ENCODE measurements at regions not wholly inside any gene's neighbourhood (a gene's known extent, or its start where the extent isn't known, plus 50 kb on each side); places are given as distances from the start of the nearest gene placed in this dataset.

DNA sequence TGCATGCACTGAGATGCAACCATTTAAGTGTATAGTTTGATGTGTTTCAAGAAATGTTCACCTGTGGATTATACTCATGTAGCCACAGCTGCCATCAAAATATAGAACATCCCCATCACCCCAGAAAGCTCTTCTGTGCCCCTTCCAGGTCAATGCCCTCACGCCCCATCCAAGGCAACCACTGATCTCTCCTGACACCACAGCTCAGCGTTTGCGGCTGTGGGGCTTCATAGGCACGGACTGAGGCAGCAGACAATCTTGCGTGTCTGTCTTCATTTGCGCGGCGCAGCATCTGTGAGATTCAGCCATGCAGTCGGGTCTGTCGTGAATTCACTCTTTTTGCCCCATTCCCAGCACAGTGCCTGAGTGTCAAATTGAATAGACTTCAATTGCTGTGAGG is 153.8 kb upstream of the UQCRFS1 start:
- no peak overlapping the region for H3K27ac ChIP-seq
- no peak overlapping the region for H3K4me3 ChIP-seq

DNA sequence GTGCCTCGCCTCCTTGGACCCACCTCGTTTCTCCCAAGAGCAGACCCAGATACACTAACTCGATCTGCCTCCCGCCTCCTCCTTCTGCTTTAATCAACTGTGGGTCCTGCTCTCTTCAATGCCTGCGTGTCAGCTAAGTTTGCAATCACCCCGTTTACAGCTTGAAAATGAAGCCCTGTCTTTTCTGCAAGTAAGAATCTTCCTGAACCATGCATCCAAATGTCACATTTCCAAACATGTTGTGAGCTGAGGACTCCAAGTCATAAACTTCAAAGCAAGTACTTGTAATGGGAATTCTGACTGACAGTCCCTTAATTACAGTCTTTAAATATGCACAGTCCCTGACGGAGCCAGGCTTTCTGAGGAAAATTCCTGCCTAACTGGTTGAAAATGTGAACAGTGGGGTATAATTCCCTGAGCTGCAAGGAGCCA is 154.9 kb upstream of the UQCRFS1 start:
- Histone ChIP-seq H3K27ac (no peak overlapping the region), H3K4me3 (no peak overlapping the region)

DNA sequence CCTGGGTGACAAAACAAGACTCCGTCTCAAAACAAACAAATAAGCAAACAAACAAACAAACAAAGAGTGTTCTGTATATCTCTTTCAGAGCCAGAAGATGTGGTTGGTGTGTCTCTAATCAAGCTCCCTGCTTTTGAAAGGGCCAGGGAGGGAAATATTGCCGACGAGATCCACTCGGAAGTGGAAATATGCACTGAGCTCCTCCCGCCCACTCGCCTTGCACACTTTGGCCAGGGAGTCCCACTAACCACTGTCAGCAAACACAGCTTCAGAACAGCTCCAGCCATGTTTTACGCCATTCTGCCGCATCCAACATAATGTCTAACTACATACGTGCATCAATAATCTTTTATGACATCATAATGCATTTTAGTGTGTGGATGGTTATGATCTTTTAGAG is 155.5 kb upstream of the VSTM2B start:
- Histone ChIP-seq H3K4me3 (no peak overlapping the region), H3K27ac (no peak overlapping the region)

DNA sequence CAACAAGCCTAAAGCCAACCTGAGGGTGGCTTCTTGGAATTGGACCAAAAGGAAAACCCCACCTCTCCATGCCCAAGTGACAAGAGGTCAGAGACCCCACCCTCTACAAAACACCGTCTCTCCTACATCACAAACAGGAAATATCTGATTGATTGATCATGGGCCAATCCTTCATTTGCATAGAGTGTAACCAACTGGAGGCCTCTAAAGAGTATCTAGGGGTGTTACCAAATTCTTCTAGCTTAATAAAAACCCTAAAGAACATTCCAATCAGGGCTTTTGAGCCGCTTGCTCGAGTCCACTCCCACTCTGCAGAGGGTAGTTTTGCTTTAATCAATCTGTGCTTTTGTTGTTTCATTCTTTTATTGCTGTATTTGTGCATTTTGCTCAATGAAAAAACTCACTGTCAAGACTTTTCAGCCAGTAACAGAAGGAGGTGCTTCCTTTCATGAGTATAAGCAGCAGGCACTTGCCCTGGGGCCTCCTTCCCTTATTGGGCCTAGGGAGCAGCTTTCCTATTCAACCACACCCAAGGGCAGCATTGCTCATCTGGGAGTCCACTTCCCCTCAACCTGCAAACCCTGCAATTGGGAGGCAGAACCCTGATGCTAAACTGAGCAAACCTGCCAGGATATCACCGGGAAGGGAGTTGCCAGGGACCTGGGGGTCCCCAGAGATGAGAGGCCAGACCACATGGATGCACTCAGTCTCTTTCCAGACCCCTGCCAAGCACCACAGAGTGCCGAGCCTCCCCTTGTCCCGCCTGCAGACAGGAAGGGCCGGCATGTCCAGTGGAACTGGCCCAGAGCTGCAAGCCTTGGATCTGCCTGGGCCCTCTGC is 154.3 kb upstream of the VSTM2B start:
- no peak overlapping the region for H3K27ac ChIP-seq
- no peak overlapping the region for H3K4me3 ChIP-seq

DNA sequence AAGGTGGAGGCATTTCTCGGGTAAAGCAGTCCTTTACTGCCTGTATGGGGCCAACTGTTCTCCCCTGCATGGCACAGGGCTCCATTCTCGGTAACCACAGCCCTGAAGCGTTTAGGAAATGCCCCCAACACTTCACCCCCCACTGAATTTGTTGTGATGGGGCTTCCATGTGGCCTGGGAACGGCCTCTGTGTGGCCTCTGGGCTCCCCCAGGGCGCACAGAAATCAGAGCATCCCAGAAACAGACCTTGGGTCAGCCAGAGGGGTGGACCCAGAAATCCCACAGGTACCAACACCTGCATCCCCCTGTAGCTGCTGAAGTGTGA is 153.7 kb upstream of the VSTM2B start:
- Histone ChIP-seq H3K27ac (no peak overlapping the region), H3K4me3 (no peak overlapping the region)

DNA sequence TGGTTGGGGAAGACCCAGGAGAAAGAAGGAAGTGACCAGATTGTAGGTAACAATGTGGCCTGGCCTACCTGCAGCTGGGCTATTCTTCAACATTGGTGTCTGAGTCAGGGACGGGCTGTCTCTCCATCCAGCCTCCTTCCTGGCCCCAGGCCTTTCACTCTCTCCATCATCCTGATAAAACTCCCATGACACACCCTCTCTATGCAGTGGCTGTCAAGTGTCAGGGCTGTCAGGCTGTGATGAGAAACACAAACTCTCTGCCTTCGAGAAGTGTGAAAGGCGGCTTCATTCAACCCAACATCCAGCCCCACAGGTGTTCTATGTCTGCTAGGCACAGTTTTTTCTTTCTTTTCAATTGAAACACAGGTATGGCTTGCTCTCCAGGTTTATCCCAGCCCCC is 153.3 kb upstream of the VSTM2B start:
- Histone ChIP-seq H3K27ac (no peak overlapping the region), H3K4me3 (no peak overlapping the region)

DNA sequence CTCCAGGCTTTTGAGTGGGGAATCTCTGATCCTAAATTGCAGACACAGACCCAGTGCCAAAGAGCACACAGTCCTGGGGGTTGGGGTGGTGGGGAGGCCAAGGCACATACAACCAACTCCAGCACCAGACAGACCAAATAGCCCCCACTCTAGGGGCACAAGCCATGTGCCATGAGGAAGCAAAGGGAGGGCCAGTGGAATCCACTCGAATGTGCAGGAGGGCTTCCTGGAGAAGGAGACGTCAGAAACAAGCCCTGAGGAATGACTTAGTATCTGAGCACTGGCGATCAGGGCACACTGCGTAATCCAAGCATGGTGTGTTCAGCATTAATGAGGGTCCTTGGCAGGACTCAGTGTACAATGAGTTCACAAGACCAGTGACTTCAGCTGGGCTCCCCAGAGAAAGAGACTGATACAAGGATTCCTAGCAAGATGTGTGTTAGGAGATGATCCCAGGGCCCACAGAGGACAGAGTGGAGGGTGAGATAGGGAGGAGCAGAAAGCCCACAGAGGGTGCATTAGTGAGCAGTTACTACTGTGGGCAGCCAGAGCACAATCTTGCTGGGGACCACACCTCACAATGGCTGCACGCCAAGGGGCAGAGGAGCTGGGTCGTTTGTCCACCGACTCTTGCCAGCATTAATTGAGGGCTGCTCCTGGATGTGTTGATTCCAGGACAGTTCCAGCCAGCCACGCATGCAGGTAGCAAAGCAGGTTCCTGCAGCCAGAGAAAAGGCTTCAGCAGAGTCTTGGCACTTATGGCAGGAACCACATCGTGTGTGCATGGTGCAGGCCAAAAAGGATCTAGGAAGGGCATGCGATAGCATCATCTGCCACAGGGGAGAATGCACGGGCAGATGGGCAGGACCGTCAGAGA is 152.6 kb upstream of the VSTM2B start:
- H3K27ac ChIP-seq = no peak overlapping the region
- no peak overlapping the region for H3K4me3 ChIP-seq

DNA sequence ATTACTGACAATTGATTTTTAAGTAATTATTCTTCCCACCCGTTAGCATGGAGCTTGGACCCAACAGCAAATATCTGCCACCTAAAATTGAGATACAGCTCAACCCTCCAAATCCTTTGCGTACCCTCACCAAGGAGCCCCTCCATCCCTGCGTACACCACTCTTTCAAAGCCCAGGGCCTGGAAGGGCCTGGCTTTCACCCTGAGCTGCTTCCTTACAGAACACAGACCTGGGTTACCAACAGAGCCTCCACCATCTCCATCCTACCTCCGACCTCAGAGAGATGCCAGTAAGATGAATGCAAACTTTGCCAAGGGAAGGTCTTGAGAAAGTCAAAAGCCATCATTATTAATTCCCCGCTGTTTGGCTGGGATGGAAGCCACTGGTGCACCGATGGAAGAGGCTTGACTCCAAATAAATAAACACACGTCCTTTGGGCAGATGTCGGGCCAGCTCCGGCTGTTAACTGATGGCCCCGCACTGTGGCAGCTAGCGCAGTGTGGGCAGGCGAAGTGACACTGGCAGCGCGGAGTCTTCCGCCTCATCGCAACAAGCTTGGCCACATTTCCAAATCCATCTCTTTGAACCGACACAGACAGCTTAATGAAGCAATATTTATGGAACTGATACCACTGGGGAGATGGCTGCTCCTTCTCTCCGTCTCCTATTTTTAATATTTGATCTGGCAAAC is 150.2 kb upstream of the VSTM2B start:
- no peak overlapping the region for H3K27ac ChIP-seq
- no peak overlapping the region for H3K4me3 ChIP-seq

DNA sequence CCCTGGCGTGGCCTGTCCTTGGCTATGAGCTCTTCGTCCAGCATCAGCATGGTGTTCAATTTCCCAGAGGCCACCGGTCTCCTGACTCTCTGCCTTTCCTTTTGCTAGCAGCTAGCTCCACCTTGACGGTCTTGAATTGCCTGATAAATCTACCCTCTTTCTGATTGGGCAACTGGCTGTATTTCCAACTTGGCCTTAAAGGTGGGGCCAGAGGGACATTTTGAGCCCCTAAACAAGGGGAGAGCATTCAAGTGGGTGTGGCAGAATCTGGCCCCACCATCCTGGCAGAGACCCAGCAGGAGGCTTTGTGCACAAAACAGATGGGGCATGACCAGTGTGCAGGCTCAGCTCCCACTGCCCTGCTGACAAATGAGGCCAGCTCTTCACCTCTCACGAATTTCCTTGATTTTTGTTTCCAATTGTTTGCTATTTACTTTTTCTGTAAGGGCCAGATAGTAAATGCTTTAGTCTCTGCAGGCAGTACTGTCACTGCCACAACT is 148.9 kb upstream of the VSTM2B start:
- H3K4me3 ChIP-seq = no peak overlapping the region
- H3K27ac ChIP-seq = no peak overlapping the region

DNA sequence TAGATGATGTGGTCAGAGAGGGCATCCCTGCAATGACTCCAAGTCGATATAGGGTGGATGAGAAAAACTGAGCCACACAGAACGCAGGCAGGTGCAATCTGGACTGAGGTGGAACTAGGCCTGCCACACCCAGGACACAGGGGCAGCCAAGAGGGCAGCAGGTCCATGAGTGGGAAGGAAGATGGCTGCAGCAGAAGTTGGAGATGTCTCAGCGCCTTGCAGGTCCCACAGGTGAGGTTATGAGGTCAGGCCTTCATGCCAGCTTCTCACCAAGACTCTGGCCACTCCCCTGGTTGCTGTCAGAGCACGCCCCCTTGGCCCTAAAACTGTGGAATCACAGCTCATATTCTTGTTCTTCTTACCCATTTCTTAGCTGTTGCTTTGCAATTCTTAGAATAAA is 147.7 kb upstream of the VSTM2B start:
- H3K4me3 ChIP-seq = no peak overlapping the region
- H3K27ac ChIP-seq = no peak overlapping the region

DNA sequence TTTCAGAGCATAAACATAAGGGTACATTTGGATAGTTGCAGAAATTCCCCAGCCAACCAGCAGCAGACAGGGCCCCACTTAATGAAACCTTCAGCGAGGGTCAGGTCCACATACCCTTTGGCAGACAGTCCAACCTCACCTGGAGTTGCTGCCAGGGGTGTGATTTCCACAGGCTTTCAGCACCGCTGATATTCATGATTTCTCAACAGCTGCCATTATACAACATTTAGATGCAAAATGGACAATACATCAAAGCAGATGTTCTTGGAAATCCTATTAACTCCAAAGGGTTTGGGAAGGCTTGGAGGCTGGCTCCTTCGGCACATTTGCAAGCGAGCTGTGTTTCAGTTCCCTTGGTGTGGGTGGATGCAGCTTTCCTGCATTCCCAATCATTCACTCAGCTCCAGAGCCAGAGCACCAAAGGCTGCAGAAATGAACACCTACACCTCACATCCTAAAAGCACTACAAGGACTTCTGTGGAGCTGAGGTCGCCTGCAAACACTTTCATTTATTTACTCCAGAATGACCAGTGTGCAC is 147.2 kb upstream of the VSTM2B start:
- Histone ChIP-seq H3K4me3 (no peak overlapping the region), H3K27ac (no peak overlapping the region)

DNA sequence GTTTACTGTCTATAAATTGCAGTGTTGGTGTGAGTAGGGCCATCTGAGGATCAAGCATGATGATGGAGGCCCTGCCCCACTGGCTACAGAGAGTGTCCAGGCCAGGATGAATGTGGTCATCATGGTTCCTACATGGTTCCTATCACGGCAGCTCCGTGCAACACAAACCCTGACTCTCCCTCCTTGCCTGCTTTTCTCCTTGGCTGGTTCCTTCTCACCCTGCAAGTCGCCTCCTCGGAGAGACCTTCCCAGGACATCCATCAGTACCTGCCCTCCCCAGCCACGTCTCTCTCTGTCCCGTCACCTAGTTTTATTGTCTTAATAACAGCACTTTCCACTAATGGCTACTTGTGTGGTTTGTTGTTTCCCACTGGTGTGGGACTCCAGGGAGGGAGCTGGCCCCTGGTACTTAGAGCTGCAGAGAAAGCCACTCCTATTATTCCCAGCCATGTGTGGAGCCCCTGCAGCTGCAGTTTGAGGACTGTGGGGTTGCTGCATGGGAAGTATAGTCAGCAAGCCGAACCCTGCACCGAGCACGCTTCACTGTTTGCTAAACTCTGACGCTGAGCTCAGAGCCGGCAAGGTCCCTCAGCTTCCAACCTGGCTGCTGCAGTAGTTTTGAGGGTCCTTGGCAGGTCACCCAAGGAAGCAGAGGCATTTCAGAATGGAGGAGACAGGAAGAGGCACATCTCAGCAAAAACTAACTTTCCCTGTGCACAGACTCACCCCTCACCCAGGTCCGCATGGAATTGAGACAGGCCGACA is 146.4 kb upstream of the VSTM2B start:
- Histone ChIP-seq H3K4me3 (no peak overlapping the region), H3K27ac (no peak overlapping the region)

DNA sequence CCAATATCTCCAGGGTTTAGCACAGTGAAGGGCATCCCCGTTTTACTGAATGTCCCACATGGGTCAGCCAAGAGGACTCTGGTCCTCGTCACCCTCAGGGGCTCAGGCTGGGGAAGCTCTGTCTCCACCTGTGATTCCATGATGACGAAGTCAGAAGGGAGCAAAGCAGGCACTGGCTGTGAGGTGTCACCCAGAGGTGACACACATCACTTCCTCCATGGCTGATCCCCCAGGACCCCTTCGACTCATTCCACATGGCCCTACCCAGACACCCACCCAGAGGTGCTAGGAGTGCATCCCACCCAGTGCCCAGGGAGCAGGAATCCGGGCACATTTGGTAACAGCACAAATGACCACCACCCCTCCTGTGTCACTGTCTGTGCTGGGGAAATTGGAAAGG is 145.2 kb upstream of the VSTM2B start:
- Histone ChIP-seq H3K27ac (no peak overlapping the region), H3K4me3 (no peak overlapping the region)

DNA sequence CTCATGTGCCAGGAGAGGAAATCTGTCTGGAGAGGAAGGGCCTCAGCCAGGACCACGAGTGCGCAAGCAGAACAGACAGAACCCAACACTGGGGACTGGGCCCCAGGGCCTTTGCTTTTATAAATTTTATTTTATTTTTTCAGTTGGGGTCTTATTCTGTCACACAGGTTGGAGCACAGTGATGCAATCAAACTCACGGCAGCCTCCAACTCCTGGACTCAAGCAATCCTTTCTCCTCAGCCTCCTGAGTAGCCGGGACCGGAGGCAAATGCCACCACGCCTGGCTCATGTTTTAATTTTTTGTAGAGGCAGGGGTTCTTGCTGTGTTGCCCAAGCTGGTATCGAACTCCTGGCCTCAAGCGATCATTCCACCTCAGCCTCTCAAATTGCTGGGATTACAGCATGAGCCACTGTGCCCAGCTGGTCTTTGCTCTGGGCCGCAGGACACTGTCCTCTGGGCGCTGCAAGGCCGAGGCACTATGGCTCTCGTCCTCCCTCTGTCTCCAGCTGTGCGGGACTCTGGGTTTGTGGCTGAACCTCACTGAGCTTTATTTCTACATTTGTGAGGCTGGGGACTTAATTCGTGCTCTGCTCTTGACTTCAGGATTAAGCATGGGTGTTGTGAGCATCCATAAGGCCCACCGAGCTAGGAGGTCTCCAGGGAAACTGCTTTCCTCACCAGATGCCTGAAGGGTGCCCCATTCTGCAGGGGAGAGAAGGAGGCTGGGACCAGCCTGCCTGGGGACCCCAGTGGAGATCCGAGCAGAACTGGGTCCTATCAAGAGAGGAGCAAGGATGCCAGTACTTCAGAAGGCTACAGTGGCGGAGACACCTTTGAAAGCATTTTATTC is 144.2 kb upstream of the VSTM2B start:
- Histone ChIP-seq H3K27ac (no peak overlapping the region), H3K4me3 (no peak overlapping the region)

DNA sequence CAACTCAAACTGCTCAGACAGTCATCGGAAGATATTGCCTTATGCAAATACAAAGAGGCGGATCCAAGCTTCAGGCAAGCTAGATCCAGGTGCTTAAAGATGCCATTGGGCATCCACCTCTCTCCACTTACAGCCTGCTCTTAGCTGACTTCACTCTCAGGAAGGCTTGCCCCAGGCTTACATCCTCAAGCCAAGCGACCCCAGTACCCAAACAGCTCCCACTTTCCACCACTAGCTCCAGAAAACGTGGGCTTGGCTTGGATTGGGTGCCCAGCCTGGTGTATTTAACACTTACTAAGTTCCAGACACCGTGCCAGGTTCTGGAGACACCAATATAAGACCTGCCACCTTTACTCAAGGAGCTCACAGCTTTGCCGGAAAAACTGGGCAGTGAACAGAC is 142.1 kb upstream of the VSTM2B start:
- Histone ChIP-seq H3K27ac (no peak overlapping the region), H3K4me3 (no peak overlapping the region)

DNA sequence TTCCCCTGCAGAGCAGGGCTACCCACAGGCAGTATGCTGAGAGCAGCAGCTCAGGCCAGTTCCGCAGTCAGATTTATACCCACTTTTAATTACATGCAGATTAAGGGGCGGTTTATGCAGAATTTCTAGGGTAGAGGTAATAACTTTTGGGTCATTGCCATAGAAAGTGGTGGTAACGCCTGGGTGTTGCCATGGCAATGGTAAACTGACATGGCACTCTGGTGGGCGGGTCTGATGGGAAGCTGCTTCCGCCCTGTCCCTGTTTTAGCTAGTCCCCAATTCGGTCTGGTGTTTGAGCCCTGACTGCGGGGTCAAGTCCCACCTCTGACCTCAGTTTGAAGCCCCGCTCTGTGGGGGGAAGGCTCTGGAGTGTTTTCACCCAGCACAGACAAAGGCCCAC is 141.1 kb upstream of the VSTM2B start:
- Histone ChIP-seq H3K27ac (no peak overlapping the region), H3K4me3 (no peak overlapping the region)

DNA sequence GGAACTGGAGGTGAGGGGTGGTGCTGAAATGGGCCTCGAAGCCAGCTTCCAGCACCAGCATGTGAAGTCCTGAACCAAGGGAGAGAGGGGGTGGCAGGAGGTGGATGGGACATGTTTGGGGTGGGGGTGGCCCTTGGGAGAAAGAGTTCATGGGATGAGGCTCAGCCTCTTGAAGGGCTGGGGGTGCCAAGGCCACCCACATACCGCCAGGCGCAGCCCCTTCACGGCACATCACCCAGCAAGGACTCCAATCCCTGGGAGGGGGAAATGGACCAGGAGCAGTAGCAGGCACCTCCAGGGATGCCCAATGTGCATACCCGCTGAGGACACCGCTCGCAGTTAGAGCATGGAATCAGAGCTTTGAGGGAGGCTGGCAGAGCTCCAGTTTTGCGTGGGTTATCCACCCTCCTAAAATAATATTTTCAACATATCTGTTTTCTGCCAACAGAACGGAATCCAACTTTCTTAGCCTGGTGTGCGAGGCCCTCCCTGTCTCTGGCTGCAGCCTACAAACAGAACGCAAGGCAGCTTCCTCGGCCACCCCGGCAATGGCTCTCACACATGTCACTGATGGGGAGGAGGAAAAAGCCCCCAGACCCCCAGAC is 140.5 kb upstream of the VSTM2B start:
- H3K27ac ChIP-seq = no peak overlapping the region
- no peak overlapping the region for H3K4me3 ChIP-seq

DNA sequence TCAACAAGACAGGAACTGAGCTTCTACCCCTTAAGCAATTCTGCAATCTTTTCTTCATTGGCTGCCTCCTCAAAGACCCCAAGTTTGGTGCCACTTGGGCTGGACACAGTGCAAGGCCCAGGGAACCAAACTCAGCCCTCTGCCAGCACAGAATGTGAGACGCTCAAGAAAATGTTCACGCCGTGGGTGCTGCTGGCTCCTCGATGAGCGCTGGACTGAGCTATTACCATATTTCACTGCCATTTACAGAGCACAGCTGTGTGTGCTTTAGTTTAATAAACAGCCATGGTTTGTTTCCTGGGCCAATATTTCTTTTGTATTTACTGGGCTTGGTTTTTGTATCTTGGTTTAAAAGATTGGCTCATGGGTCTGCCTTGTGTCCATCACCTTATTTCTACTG is 138.8 kb upstream of the VSTM2B start:
- Histone ChIP-seq H3K27ac (no peak overlapping the region), H3K4me3 (no peak overlapping the region)
